Rectal smooth muscle tissue (tissue), 1 donor: ENCODE measurements at regions not wholly inside any gene's neighbourhood (a gene's known extent, or its start where the extent isn't known, plus 50 kb on each side); places are given as distances from the start of the nearest gene placed in this dataset.

Experiments used
- H3K27ac ChIP-seq: one replicate; pipeline ENCODE4 v1.7.0; 2013; ENCODE audit warnings: low read depth, low read length, inconsistent platforms
- H3K27me3 ChIP-seq: one replicate; pipeline ENCODE4 v1.7.0; 2013; ENCODE audit warnings: low read length; ENCODE audit not compliant: control insufficient read depth, insufficient read depth
- H3K36me3 ChIP-seq: one replicate; pipeline ENCODE4 v1.7.0; 2013; ENCODE audit warnings: low read length; ENCODE audit not compliant: control insufficient read depth, insufficient read depth
- H3K4me1 ChIP-seq: one replicate; pipeline ENCODE4 v1.7.0; 2013; ENCODE audit warnings: low read length; ENCODE audit not compliant: control insufficient read depth, insufficient read depth
- H3K4me3 ChIP-seq: one replicate; pipeline ENCODE4 v1.7.0; 2013; ENCODE audit warnings: low read length
- H3K9ac ChIP-seq: one replicate; pipeline ENCODE4 v1.7.0; 2013; ENCODE audit warnings: low read length

DNA sequence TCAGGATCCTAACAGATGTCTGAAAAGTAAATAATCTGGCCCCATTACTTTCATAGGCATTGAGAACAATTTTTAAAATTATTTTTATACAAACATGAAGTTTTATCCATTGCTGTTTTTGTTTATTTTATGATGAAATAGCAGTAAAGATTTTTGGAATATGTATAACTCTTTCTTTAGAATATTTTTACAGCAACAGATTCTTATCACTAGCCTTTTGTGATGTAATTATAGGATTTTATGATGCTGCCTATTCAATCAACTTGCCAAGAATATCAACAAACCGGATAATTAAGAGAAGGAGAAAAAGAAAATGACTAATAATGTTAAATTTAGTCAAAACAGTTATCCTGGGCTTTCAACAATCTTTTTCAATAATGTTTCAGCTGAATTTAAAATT lies 386.3 kb downstream of the ZIC1 start:
- Histone ChIP-seq H3K4me3 (no peak overlapping the region), H3K36me3 (no peaks in the 10 kb centered on the region), H3K27ac (no peak overlapping the region), H3K27me3 (no peaks in the 10 kb centered on the region), H3K9ac (no peak overlapping the region), H3K4me1 (no peaks in the 10 kb centered on the region)

- no peaks in the 10 kb centered on the region for H3K27me3 ChIP-seq
- H3K4me1 ChIP-seq = no peaks in the 10 kb centered on the region
- no peak overlapping the region for H3K9ac ChIP-seq
- no peaks in the 10 kb centered on the region for H3K36me3 ChIP-seq
- no peak overlapping the region for H3K4me3 ChIP-seq
- H3K27ac ChIP-seq = no peak overlapping the region
Measured at GRCh38 chr3:147797095-147797494, 387.9 kb downstream of the ZIC1 start.

- Histone ChIP-seq H3K27ac (no peak overlapping the region), H3K27me3 (no peaks in the 10 kb centered on the region), H3K4me1 (no peaks in the 10 kb centered on the region), H3K9ac (no peak overlapping the region), H3K4me3 (no peak overlapping the region), H3K36me3 (no peaks in the 10 kb centered on the region)
Measured at GRCh38 chr3:147799601-147800000, 390.4 kb downstream of the ZIC1 start.

DNA sequence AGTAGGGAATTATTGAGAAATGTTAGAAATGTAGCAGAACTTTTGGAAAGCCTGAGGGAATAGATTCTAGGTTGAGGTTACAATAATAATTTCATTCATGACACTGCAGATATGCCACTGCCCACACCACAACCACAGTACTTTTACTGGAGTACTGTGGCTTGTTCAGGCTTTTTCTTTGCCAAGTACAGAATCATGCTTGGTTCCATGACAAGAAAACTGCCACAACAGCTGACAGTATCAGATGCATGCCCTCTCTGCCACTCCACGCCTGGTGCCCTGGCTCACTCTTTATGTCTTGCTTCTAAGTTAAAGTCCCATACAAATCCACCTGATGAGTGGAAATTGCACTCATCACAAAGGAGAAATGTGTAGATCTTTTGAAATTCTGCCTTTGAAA lies 398.6 kb downstream of the ZIC1 start:
- Histone ChIP-seq H3K9ac (no peak overlapping the region), H3K36me3 (no peaks in the 10 kb centered on the region), H3K27ac (no peak overlapping the region), H3K4me1 (no peaks in the 10 kb centered on the region), H3K27me3 (no peaks in the 10 kb centered on the region), H3K4me3 (no peak overlapping the region)

DNA sequence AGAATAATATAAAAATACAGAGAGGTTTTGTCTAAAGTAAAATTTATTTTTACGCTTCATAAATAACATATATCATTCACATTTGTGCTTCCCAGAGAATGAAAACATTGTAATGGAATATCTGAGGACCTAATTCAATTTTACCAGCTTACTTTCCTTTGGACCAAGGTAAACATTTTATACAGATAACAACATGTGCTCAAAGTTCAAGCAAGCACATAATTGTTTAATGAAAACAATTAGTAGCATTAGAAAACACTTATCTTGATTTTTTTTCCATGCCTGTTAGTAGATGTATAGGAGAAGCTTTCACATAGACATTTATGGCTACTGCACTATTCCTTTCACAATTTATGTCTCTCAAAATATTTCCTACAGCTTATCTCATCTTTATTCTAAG lies 400.0 kb downstream of the ZIC1 start:
- H3K36me3 ChIP-seq = no peaks in the 10 kb centered on the region
- no peak overlapping the region for H3K9ac ChIP-seq
- no peak overlapping the region for H3K4me3 ChIP-seq
- no peak overlapping the region for H3K27ac ChIP-seq
- H3K4me1 ChIP-seq = no peaks in the 10 kb centered on the region
- no peaks in the 10 kb centered on the region for H3K27me3 ChIP-seq

- no peak overlapping the region for H3K9ac ChIP-seq
- no peaks in the 10 kb centered on the region for H3K27me3 ChIP-seq
- H3K4me3 ChIP-seq = no peak overlapping the region
Measured at GRCh38 chr3:147812186-147812911, 403.2 kb downstream of the ZIC1 start.

DNA sequence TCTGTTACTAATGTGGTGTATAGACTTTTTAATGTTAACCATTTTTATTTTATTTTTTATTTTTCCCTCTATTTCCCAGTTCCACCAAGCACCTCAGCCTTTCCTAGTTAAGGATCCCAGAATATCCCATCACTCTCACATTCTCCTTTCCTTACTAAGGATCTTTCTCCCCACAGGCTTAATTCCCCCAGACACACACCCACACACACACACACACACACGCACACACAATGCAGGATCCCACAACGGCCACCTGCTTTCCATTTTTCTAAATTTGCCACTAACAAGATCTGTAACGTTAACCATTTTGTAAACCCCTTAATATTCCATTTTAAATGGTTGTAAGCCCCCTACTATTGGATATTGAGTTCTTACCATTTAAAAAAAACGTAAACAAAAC lies 404.1 kb downstream of the ZIC1 start:
- Histone ChIP-seq H3K36me3 (no peaks in the 10 kb centered on the region), H3K27ac (no peak overlapping the region), H3K27me3 (no peaks in the 10 kb centered on the region), H3K4me1 (no peaks in the 10 kb centered on the region), H3K9ac (no peak overlapping the region), H3K4me3 (no peak overlapping the region)

More at GRCh38 chr3:147812186-147812911, 403.2 kb downstream of the ZIC1 start:
- Histone ChIP-seq H3K4me1 (no peaks in the 10 kb centered on the region), H3K36me3 (no peaks in the 10 kb centered on the region), H3K27ac (no peak overlapping the region)

DNA sequence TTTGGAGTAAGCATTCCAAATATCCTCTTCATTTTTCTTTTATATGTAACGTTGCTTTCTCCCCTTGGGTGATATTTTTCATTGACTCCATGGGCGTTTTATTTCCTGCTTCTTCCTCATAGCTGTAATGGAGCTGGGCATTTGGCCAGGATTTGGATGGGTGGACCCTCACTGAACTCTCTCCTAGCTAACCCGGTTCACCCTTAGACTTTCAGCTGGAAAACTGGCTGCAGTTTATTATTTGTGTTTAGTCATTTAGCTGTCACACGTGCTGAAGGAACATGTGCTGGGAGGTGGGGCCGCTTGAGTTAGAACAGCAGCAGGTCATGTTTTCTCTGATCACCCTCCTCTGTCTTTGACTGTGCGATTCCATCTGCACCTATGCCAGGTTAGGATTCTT lies 407.6 kb downstream of the ZIC1 start:
- H3K27me3 ChIP-seq = no peaks in the 10 kb centered on the region
- H3K4me1 ChIP-seq = no peaks in the 10 kb centered on the region
- no peaks in the 10 kb centered on the region for H3K36me3 ChIP-seq
- no peak overlapping the region for H3K4me3 ChIP-seq
- no peak overlapping the region for H3K27ac ChIP-seq
- no peak overlapping the region for H3K9ac ChIP-seq

DNA sequence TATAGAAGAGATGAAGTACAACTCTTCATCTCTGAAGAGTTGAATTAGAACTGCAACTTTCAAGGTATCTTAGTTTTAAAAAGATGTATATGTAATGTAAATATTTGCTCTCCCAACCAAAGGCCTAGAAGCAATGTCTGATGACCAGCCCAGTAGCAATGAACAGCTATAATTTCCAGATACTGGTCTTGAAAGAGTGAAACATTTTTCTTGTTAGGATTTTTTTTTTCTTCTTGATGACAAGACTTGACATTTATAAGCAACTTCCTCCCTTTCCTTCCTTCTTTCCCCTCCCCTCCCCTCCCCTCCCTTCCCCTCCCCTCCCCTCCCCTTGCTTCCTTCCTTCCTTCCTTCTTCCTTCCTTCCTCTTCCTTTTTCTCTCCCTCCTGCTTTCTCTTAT lies 423.4 kb downstream of the ZIC1 start:
- H3K4me3 ChIP-seq = no peak overlapping the region
- no peak overlapping the region for H3K9ac ChIP-seq
- no peaks in the 10 kb centered on the region for H3K36me3 ChIP-seq
- no peak overlapping the region for H3K27ac ChIP-seq
- H3K27me3 ChIP-seq = no peaks in the 10 kb centered on the region
- H3K4me1 ChIP-seq = no peaks in the 10 kb centered on the region

- Histone ChIP-seq H3K36me3 (no peaks in the 10 kb centered on the region), H3K4me3 (no peak overlapping the region), H3K27me3 (no peaks in the 10 kb centered on the region), H3K9ac (no peak overlapping the region), H3K4me1 (no peaks in the 10 kb centered on the region), H3K27ac (no peak overlapping the region)
Measured at GRCh38 chr3:147836330-147836729, 427.2 kb downstream of the ZIC1 start.

DNA sequence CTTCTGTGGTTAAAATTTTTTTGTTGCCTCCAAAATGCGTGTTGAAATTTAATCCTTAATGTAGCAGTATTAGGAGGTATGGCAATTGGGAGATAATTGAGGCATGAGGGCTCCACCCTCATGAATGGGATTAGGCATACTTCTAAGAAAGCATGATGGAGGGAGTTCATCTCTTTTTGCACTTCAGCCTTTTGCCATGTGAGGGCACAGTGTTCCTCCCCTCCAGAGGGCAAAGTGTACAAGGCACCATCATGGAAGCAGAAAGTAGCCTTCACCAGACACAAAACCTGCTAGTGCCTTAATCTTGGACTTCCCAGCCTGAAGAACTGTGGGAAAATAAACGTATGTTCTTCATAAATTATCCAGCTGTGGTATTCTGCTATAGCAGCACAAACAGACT lies 429.5 kb downstream of the ZIC1 start:
- no peaks in the 10 kb centered on the region for H3K36me3 ChIP-seq
- no peaks in the 10 kb centered on the region for H3K27me3 ChIP-seq
- no peak overlapping the region for H3K9ac ChIP-seq
- H3K27ac ChIP-seq = no peak overlapping the region
- H3K4me3 ChIP-seq = no peak overlapping the region
- H3K4me1 ChIP-seq = no peaks in the 10 kb centered on the region

- Histone ChIP-seq H3K4me1 (no peaks in the 10 kb centered on the region), H3K4me3 (no peak overlapping the region), H3K27me3 (no peaks in the 10 kb centered on the region), H3K36me3 (no peaks in the 10 kb centered on the region), H3K9ac (no peak overlapping the region), H3K27ac (no peak overlapping the region)
Measured at GRCh38 chr3:147843331-147843730, 434.2 kb downstream of the ZIC1 start.

GRCh38 chr3:147846293-147846692 lies 437.1 kb downstream of the ZIC1 start:
- Histone ChIP-seq H3K27ac (no peak overlapping the region), H3K4me1 (no peaks in the 10 kb centered on the region), H3K4me3 (no peak overlapping the region), H3K27me3 (no peaks in the 10 kb centered on the region), H3K36me3 (no peaks in the 10 kb centered on the region), H3K9ac (no peak overlapping the region)
